ENCODE measurements at regions not wholly inside any gene's neighbourhood (a gene's known extent, or its start where the extent isn't known, plus 50 kb on each side); places are given as distances from the start of the nearest gene placed in this dataset.
A peak's percentile ranks its signal among the peaks of the same experiment; 100 is the strongest.

GRCh38 chr4:79621061-79621460 is 213.0 kb upstream of the GK2 start:
- no peak overlapping the region for H3K4me2 ChIP-seq (ENCODE audit: control insufficient read depth, insufficient read depth)
- no peak overlapping the region for H3K27ac ChIP-seq (ENCODE audit: control insufficient read depth, insufficient read depth)
- no peaks in the 10 kb centered on the region for H3K4me1 ChIP-seq (ENCODE audit: control insufficient read depth, insufficient read depth, low read length)
- POLR2A ChIA-PET = no interaction called here
- 0% methylated on average over 1 of the region's 1 CpG for WGBS (ENCODE audit: insufficient coverage, insufficient replicate concordance, low lambda C conversion rate, missing lambda C conversion rate)
- RAD21 ChIA-PET (ENCODE audit: unreplicated experiment) = no interaction called here
- ATAC-seq (no peak; the same call in 1 of the 3 replicates), FAIRE-seq (no peak), DNase-seq (ENCODE audit: low read depth, low spot score) (no peak)
- no peak overlapping the region for H3K4me3 ChIP-seq
- no peaks in the 10 kb centered on the region for H3K79me2 ChIP-seq (ENCODE audit: control insufficient read depth, insufficient read depth, low read length)
- no peak for TF ChIP-seq MTA3 (IDR thresholded peaks at IDR 0.05; ENCODE audit: borderline replicate concordance, low read length)
- TF ChIP-seq SREBF2 (IDR thresholded peaks at IDR 0.05; ENCODE audit: low read length) = no peak
- TF ChIP-seq JUNB (IDR thresholded peaks at IDR 0.05) = 0 out of 2 replicates have a peak, but pooled peaks have one; percentile 8
- TF ChIP-seq MYB (IDR thresholded peaks at IDR 0.05; ENCODE audit: borderline replicate concordance, low read depth, low read length) = no peak
- intact Hi-C loops (cut with micrococcal nuclease; ENCODE audit: unreplicated experiment) (no loop called here), in situ Hi-C loops (cut with MboI) (no loop called here)
- H3K36me3 ChIP-seq (ENCODE audit: control insufficient read depth in 2 of 2, insufficient read depth in 2 of 2, low read length in 1 of 2) = no peaks in the 10 kb centered on the region
- H4K20me1 ChIP-seq (ENCODE audit: control insufficient read depth, insufficient read depth) = no peaks in the 10 kb centered on the region
- no TSS peak for BruUV-seq (replicated peaks)
- H3K9ac ChIP-seq (ENCODE audit: control insufficient read depth, insufficient read depth, low read length) = no peak overlapping the region
- H3K27me3 ChIP-seq (replicated peaks in 1 of 2; ENCODE audit: control insufficient read depth in 2 of 2, insufficient read depth in 2 of 2, low read length in 1 of 2) = no peaks in the 10 kb centered on the region
- no peaks in the 10 kb centered on the region for H3K9me3 ChIP-seq (replicated peaks; ENCODE audit: control insufficient read depth, insufficient read depth, low read length)
- SMC1A ChIA-PET (ENCODE audit: uncharacterized antibody, unreplicated experiment) = no interaction called here
- no peak overlapping the region for H2AFZ ChIP-seq (ENCODE audit: control insufficient read depth, low read depth, low read length)
- CTCF ChIA-PET = no interaction called here

GRCh38 chr4:79620617-79621016 is 212.6 kb upstream of the GK2 start:
- BruUV-seq (replicated peaks) = no TSS peak

More at GRCh38 chr4:79620617-79621016, 212.6 kb upstream of the GK2 start:
- ATAC-seq = no peak
- in situ Hi-C loops (cut with MboI) = no loop called here
- H3K4me1 ChIP-seq (ENCODE audit: control insufficient read depth, insufficient read depth, low read length) = no peaks in the 10 kb centered on the region
- H3K27ac ChIP-seq (ENCODE audit: control insufficient read depth, insufficient read depth) = no peak overlapping the region
- no peaks in the 10 kb centered on the region for H4K20me1 ChIP-seq (ENCODE audit: control insufficient read depth, insufficient read depth)
- no peak overlapping the region for H2AFZ ChIP-seq (ENCODE audit: control insufficient read depth, low read depth, low read length)
- no peaks in the 10 kb centered on the region for H3K79me2 ChIP-seq (ENCODE audit: control insufficient read depth, insufficient read depth, low read length)
- no peak for DNase-seq (ENCODE audit: low read depth, low spot score)
- RAD21 ChIA-PET (ENCODE audit: unreplicated experiment) = no interaction called here
- POLR2A ChIA-PET = no interaction called here
- no peak for FAIRE-seq
- TF ChIP-seq ZZZ3 (IDR thresholded peaks at IDR 0.05; ENCODE audit: control insufficient read depth, insufficient read length, low read depth) = no peak
- TF ChIP-seq ZNF24 (IDR thresholded peaks at IDR 0.05) = no peak
- no peak for TF ChIP-seq MXI1 (IDR thresholded peaks at IDR 0.05; ENCODE audit: low read depth, low read length)
- CTCF ChIA-PET = no interaction called here
- H3K4me2 ChIP-seq (ENCODE audit: control insufficient read depth, insufficient read depth) = no peak overlapping the region
- intact Hi-C loops (cut with micrococcal nuclease; ENCODE audit: unreplicated experiment) = no loop called here
- H3K9me3 ChIP-seq (replicated peaks; ENCODE audit: control insufficient read depth, insufficient read depth, low read length) = no peaks in the 10 kb centered on the region
- no peak overlapping the region for H3K4me3 ChIP-seq
- H3K9ac ChIP-seq (ENCODE audit: control insufficient read depth, insufficient read depth, low read length) = no peak overlapping the region
- no peaks in the 10 kb centered on the region for H3K27me3 ChIP-seq (replicated peaks in 1 of 2; ENCODE audit: control insufficient read depth in 2 of 2, insufficient read depth in 2 of 2, low read length in 1 of 2)
- no peaks in the 10 kb centered on the region for H3K36me3 ChIP-seq (ENCODE audit: control insufficient read depth in 2 of 2, insufficient read depth in 2 of 2, low read length in 1 of 2)
- SMC1A ChIA-PET (ENCODE audit: uncharacterized antibody, unreplicated experiment) = no interaction called here
